SW 1271 (cell line): ENCODE measurements at regions not wholly inside any gene's neighbourhood (a gene's known extent, or its start where the extent isn't known, plus 50 kb on each side); places are given as distances from the start of the nearest gene placed in this dataset.

Experiments used
- DNase-seq, 2 experiments: peaks; one replicate each; lab custom pipeline; 2025; lab: John Stamatoyannopoulos, UW

- DNase-seq, result no peak
Observed at GRCh38 chr15:70303981-70304380, 206.3 kb upstream of the TLE3 start.

- DNase-seq, result no peak
Observed at GRCh38 chr15:70302360-70302759, 204.6 kb upstream of the TLE3 start.

GRCh38 chr15:70301396-70301795, 203.7 kb upstream of the TLE3 start:
- DNase-seq, result no peak

- DNase-seq, result no peak
Observed at GRCh38 chr15:70299931-70300869, 202.5 kb upstream of the TLE3 start.

- DNase-seq, result no peak
Observed at GRCh38 chr15:70297465-70298058, 199.8 kb upstream of the TLE3 start.

- DNase-seq, result no peak
Observed at GRCh38 chr15:70294731-70295305, 197.1 kb upstream of the TLE3 start.

GRCh38 chr15:70293591-70294470, 196.1 kb upstream of the TLE3 start:
- no peak for DNase-seq

- no peak for DNase-seq
Observed at GRCh38 chr15:70293138-70293537, 195.4 kb upstream of the TLE3 start.

- no peak for DNase-seq
Observed at GRCh38 chr15:70292076-70292760, 194.5 kb upstream of the TLE3 start.

- no peak for DNase-seq
Observed at GRCh38 chr15:70291305-70292075, 193.8 kb upstream of the TLE3 start.

GRCh38 chr15:70290708-70291107, 193.0 kb upstream of the TLE3 start:
- no peak for DNase-seq

GRCh38 chr15:70289191-70289955, 191.7 kb upstream of the TLE3 start:
- DNase-seq, result no peak

- no peak for DNase-seq
Observed at GRCh38 chr15:70286113-70286806, 188.5 kb upstream of the TLE3 start.

- DNase-seq, result no peak
Observed at GRCh38 chr15:70284438-70285214, 186.9 kb upstream of the TLE3 start.

GRCh38 chr15:70283511-70283910, 185.8 kb upstream of the TLE3 start:
- no peak for DNase-seq

GRCh38 chr15:70281811-70282307, 184.1 kb upstream of the TLE3 start:
- peak in 1 of 2 experiments; percentile 8 for DNase-seq

GRCh38 chr15:70281261-70281810, 183.6 kb upstream of the TLE3 start:
- DNase-seq, result no peak

GRCh38 chr15:70280781-70281180, 183.1 kb upstream of the TLE3 start:
- no peak for DNase-seq
